Pancreas (tissue), 10 donors: ENCODE measurements at regions not wholly inside any gene's neighbourhood (a gene's known extent, or its start where the extent isn't known, plus 50 kb on each side); places are given as distances from the start of the nearest gene placed in this dataset.

ENCODE experiments used
- ATAC-seq, 4 donors: fragments of 200-7000 bp; cut with Tn5 transposase; one replicate each; pipeline versions ENCODE4 v1.8.0 to v1.9.1; 2020; ENCODE audit warnings: mild to moderate bottlenecking in 4 of 4, moderate library complexity in 4 of 4
- DNase-seq, 6 donors: peaks; one replicate each; pipeline ENCODE4 v3.0.0-alpha.2; 2020
- FAIRE-seq: peaks from 2 replicates; lab custom pipeline; 2012; peaks lifted over from hg19 to GRCh38; lab: Jason Lieb, UNC
- H3K27ac ChIP-seq, 4 donors: fragments of 200-600 bp; sonication (generic); 1 replicate in 3 of 4; 2 replicates in 1 of 4; pipeline versions ENCODE4 v1.5.0 to v1.8.0; 2020
- H3K27me3 ChIP-seq, 4 donors: fragments of 200-600 bp; one replicate each; pipeline ENCODE4 v1.8.0; 2021
- H3K36me3 ChIP-seq, 3 donors: fragments of 200-600 bp; sonication (generic) in 1 of 3; one replicate each; pipeline versions ENCODE4 v1.5.0 to v1.8.0; 2020 to 2021
- H3K4me1 ChIP-seq, 3 donors: fragments of 200-600 bp; one replicate each; pipeline ENCODE4 v1.8.0; 2021
- H3K4me3 ChIP-seq, 4 donors: fragments of 200-600 bp; sonication (generic) in 2 of 4; one replicate each; pipeline versions ENCODE4 v1.5.0 to v1.8.0; 2020 to 2021
- H3K9me3 ChIP-seq, 4 donors: fragments of 200-600 bp; one replicate each; pipeline ENCODE4 v1.8.0; 2021
- whole genome bisulfite sequencing, 2 donors: extraction: QIAGEN DNeasy Blood & Tissue Kit; methylation state at CpG; one replicate each; pipeline ENCODE4 v1.1.7; 2013; 5-methylcytosine and 5-hydroxymethylcytosine counted together
- intact Hi-C, 3 donors: fragments of 100-400 bp; cut with DNase I; formaldehyde crosslinking; loops; one replicate each; pipeline versions ENCODE4 v1.11.1 to v1.14.2; 2022
- TF ChIP-seq, protein P1 (sequence below), 4 donors: fragments of 200-600 bp; sonication (generic) in 3 of 4; IDR thresholded peaks; one replicate each; pipeline versions ENCODE4 v1.5.0 to v1.8.0; 2021; ENCODE audit warnings: antibody characterized with exemption in 4 of 4
- donor health status: healthy with polysubstance abuse.
- donor health status: DM: no; HTN: no; CAD: no; lungs with moderate emphysema.
- donor health status: DM: no; HTN: no; CAD: no.
- donor health status: control.
- donor health status: control.
- donor health status: Bipolar disorder and iron deficiency.
- donor health status: DM: yes; HTN: yes; CAD: no.
- donor health status: DM: no; HTN: no; CAD: no.
- donor health status: DM: no; HTN: no; CAD: no.
- donor health status: DM: yes; HTN: yes; CAD: no.

DNA sequence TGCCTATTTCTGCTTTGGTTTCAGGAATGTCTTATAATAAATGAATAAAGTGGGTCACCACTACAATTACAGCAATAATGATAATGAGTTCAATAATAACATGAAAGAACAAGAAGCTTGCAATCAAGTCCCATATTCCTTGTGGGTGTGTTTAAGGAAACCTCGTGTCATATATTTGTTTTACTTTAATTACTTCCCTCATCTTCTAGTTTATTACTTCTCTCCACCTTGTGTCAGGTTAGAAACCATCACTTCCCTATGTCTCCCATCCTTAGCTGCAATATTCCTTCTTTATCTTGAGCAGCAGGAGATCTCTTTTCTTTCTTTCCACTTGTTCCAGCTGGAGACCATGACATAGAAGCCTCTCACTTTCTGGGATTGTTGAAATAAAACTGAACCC lies 384.0 kb upstream of the TMEM132C start:
- H3K27me3 ChIP-seq: peaks cover 0 to 5% (median 0%) of the 10 kb centered on the region in 4 donors
- 24 to 29% methylated on average over 1 of the region's 1 CpG for whole genome bisulfite sequencing, 2 donors
- intact Hi-C loops: no loop called here
- H3K4me3 ChIP-seq: no peak overlapping the region
- H3K27ac ChIP-seq: no peak overlapping the region
- H3K36me3 ChIP-seq: no peaks in the 10 kb centered on the region
- H3K9me3 ChIP-seq: no peaks in the 10 kb centered on the region
- H3K4me1 ChIP-seq: no peaks in the 10 kb centered on the region
- TF ChIP-seq, protein P1, sequence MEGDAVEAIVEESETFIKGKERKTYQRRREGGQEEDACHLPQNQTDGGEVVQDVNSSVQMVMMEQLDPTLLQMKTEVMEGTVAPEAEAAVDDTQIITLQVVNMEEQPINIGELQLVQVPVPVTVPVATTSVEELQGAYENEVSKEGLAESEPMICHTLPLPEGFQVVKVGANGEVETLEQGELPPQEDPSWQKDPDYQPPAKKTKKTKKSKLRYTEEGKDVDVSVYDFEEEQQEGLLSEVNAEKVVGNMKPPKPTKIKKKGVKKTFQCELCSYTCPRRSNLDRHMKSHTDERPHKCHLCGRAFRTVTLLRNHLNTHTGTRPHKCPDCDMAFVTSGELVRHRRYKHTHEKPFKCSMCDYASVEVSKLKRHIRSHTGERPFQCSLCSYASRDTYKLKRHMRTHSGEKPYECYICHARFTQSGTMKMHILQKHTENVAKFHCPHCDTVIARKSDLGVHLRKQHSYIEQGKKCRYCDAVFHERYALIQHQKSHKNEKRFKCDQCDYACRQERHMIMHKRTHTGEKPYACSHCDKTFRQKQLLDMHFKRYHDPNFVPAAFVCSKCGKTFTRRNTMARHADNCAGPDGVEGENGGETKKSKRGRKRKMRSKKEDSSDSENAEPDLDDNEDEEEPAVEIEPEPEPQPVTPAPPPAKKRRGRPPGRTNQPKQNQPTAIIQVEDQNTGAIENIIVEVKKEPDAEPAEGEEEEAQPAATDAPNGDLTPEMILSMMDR (IDR thresholded peaks at IDR 0.05): no peak
- FAIRE-seq: no peak
- no peak for ATAC-seq
- DNase-seq: no peak

DNA sequence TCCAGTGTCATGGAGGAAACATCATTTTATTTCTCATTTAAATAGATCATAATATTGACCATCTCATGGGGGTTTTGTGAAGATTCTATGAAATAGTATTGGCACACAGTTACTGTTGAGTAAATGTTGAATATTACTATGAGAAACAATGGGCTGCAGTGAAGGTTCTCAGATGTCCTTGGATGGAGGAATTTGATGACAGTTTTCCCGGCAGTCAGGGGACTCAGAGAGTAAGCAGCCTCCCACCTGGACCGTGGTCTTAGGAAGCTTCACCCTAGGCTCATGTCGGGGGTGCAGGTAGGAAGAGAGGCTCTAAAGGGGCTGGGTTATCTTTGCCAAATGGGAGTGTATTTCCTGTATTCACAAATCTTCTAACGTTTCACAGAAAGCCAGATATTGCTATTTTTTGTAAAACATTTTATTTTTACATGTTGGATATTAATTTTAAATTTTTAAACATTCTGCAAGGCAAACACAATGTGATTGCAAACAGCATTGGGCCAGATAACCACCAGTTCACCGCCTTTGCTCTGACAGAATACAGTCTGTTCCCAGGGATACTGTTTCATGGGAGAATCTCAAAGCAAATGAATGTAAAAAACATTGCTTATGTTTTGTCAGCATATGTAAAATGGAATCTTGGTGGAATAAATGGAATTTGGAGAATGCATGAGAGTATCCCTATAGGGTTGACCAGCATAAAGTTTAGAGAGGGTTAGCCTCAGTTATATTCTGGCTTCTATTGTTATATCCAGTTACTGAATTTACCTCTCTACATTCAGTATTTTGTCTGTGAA lies 380.8 kb upstream of the TMEM132C start:
- WGBS, 2 donors: 30 to 31% methylated on average over 5 of the region's 5 CpGs
- TF ChIP-seq, protein P1 (IDR thresholded peaks at IDR 0.05): no peak
- Histone ChIP-seq H3K4me3 (no peak overlapping the region), H3K36me3 (no peaks in the 10 kb centered on the region), H3K9me3 (no peaks in the 10 kb centered on the region), H3K27ac (no peak overlapping the region), H3K27me3 (peaks cover 0 to 13% (median 0%) of the 10 kb centered on the region in 4 donors), H3K4me1 (no peaks in the 10 kb centered on the region)
- DNase-seq (no peak), ATAC-seq (no peak), FAIRE-seq (no peak)
- intact Hi-C loops: no loop called here

DNA sequence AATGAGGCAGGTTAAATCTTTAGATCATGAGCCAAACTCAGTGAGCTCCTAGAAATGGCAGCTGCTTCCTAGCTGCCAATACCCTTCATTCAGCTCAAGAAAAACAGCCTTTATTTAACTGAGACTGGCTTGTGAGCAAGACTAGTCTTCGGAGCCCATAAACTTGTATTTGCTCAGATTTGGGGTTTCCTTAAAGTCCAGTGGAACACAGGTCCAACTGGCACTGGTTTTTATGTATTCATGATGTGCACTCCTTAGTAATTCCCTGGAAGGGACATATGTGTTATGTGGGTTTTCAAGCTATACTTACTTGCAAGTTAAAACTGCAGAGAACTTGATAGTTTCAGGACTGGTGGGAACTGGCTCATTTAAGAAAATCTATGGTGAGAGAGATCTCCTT lies 380.1 kb upstream of the TMEM132C start:
- no peak overlapping the region for H3K27ac ChIP-seq
- H3K9me3 ChIP-seq: no peaks in the 10 kb centered on the region
- DNase-seq (no peak), ATAC-seq (no peak), FAIRE-seq (no peak)
- intact Hi-C loops: no loop called here
- H3K4me1 ChIP-seq: no peaks in the 10 kb centered on the region
- no peaks in the 10 kb centered on the region for H3K36me3 ChIP-seq
- 67 to 83% methylated on average over 1 of the region's 1 CpG for WGBS, 2 donors
- TF ChIP-seq, protein P1 (IDR thresholded peaks at IDR 0.05): no peak
- H3K27me3 ChIP-seq: peaks cover 0 to 13% (median 0%) of the 10 kb centered on the region in 4 donors
- no peak overlapping the region for H3K4me3 ChIP-seq

DNA sequence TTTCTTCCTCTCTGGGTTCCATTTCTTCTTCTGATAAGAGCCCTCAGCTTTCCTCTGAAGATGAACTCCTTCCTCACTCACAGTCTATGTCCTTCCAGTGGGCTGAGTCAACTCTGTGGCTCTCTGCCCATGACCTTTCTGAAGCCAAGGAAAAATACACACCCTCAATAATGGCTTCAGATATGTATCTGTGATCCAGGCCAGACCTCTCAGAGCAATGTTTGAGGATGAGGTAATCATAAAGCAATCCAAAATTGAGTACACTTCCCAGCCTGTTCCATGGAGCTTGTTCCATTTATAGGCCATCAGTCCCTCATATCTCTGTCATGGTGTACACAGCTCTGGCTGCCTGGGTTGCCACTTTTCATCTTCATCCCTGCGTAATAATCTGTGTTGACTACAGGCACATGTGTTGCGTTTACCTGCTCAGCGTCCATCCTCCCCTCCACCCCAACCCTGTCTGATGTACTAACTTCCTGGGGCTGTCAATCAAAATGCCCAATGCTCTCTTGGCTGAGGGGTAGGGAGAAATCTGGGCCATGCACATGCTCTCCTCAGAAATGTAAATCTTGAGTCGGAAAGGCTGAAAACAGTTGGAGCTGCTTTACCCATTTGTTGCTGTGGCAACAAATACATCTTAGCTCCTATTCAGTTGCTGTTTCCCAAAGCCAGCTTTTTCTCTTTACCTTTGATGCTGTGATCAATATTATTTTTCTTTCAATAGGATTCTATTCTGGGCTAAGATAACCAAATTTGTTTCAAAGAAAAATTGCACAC lies 377.8 kb upstream of the TMEM132C start:
- Histone ChIP-seq H3K27me3 (peaks cover 0 to 8% (median 0%) of the 10 kb centered on the region in 4 donors), H3K4me3 (no peak overlapping the region), H3K27ac (no peak overlapping the region), H3K4me1 (no peaks in the 10 kb centered on the region), H3K9me3 (no peaks in the 10 kb centered on the region), H3K36me3 (no peaks in the 10 kb centered on the region)
- WGBS, 2 donors: 43 to 44% methylated on average over 4 of the region's 4 CpGs
- TF ChIP-seq, protein P1 (IDR thresholded peaks at IDR 0.05): no peak
- intact Hi-C loops: no loop called here
- no peak for FAIRE-seq
- no peak for DNase-seq
- ATAC-seq: no peak
